Muscle of back (tissue), 3 donors: ENCODE measurements at regions not wholly inside any gene's neighbourhood (a gene's known extent, or its start where the extent isn't known, plus 50 kb on each side); places are given as distances from the start of the nearest gene placed in this dataset.
A peak's percentile ranks its signal among the peaks of the same experiment; 100 is the strongest.

Source experiments
- DNase-seq, 3 donors: peaks; one replicate each; pipeline versions ENCODE4 v3.0.0 to v3.0.0-alpha.2; 2013

- DNase-seq, result no peak
These were observed 63.1 kb upstream of the DUSP5 start for GRCh38 chr10:110434489-110435096.

- DNase-seq, result no peak
These were observed 61.0 kb upstream of the DUSP5 start for GRCh38 chr10:110436554-110437350.

- no peak for DNase-seq
These were observed 60.4 kb upstream of the DUSP5 start for GRCh38 chr10:110437351-110437605.

- DNase-seq, result no peak
These were observed 59.9 kb upstream of the DUSP5 start for GRCh38 chr10:110437761-110438341.

- no peak for DNase-seq
These were observed 55.0 kb upstream of the DUSP5 start for GRCh38 chr10:110442746-110443145.

GRCh38 chr10:110443239-110444003 is 54.3 kb upstream of the DUSP5 start:
- no peak for DNase-seq

- DNase-seq, result peak; percentile 44 to 70 (median 50)
These were observed 53.7 kb upstream of the DUSP5 start for GRCh38 chr10:110444004-110444337.

- no peak for DNase-seq
These were observed 51.8 kb upstream of the DUSP5 start for GRCh38 chr10:110445871-110446270.

- DNase-seq, result no peak
These were observed 51.4 kb upstream of the DUSP5 start for GRCh38 chr10:110446277-110446676.

- DNase-seq, result peak in 2 of 3 donors; percentile 32 to 66
These were observed 50.6 kb upstream of the DUSP5 start for GRCh38 chr10:110446954-110447608.

GRCh38 chr10:110447886-110448285 is 49.8 kb upstream of the DUSP5 start:
- no peak for DNase-seq
